Activated naive CD8-positive, alpha-beta T cell treated with anti-CD3 and anti-CD28 coated beads, Interleukin-2, amount 10 ng/mL, durations not matched to agents 7 days and 5 days (primary cell): ENCODE measurements at regions not wholly inside any gene's neighbourhood (a gene's known extent, or its start where the extent isn't known, plus 50 kb on each side); places are given as distances from the start of the nearest gene placed in this dataset.

ENCODE experiments used
- ATAC-seq: fragments of 150-1000 bp; cut with Tn5 transposase; one replicate; pipeline ENCODE4 v1.10.0; 2021; ENCODE audit warnings: low read depth, moderate library complexity
- POLR2A ChIA-PET: fragments of 350-600 bp; sonication (Branson Sonifier 250); formaldehyde crosslinking; loops from one replicate; lab custom pipeline; 2021; ENCODE audit warnings: antibody characterized with exemption; lab: Charles Lee
- DNase-seq: peaks from one replicate; pipeline ENCODE4 v3.0.0; 2021
- H3K27ac Mint-ChIP-seq: one replicate; pipeline ENCODE4 v1.8.0; 2022; ENCODE audit warnings: mild to moderate bottlenecking, mixed read lengths
- H3K27me3 Mint-ChIP-seq: one replicate; pipeline ENCODE4 v1.8.0; 2022; ENCODE audit warnings: mild to moderate bottlenecking, moderate library complexity, mixed read lengths
- H3K36me3 Mint-ChIP-seq: one replicate; pipeline ENCODE4 v1.8.0; 2021; ENCODE audit warnings: mild to moderate bottlenecking, mixed read lengths
- H3K4me1 Mint-ChIP-seq: one replicate; pipeline ENCODE4 v1.8.0; 2021; ENCODE audit warnings: mixed read lengths
- H3K4me3 Mint-ChIP-seq: one replicate; pipeline ENCODE4 v1.8.0; 2022; ENCODE audit warnings: mild to moderate bottlenecking, moderate library complexity, mixed read lengths
- H3K9me3 Mint-ChIP-seq: one replicate; pipeline ENCODE4 v1.8.0; 2021; ENCODE audit warnings: mixed read lengths

DNA sequence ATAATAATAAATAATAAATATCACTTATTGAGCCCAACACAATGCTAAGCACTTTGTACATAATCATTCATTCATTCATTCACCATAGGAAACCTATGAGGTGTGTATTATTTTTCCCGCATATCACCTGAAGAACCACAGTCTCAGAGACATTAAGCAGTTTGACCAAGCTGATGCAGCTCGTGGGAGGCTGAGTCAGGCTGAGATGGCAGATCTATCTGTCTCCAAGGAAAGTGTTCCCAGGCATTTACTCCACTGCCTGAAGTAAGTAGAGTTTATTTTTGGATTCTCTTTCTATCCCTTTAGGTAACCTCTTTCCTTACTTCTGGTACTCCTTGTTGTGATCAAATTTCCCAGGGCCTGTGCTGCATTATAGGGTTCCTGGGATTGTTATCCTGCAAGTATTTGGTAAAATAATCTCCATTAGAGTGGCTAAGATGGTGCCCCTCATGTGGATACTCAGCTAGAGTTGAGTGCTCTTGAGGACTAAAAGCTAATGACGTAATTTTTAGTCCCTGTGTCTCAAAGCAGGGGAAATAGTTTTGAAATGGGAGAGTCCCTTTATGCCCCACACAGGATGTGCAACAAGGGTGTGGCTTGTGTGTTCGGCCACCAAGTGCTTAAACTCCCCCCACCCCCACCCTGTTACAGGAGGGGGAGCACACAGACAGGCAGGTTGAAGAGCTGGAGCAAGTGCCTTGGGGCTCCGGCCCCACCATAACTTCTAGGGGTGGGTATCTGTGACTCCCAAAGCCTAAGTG lies 467.0 kb downstream of the STIM2 start:
- no peaks in the 10 kb centered on the region for H3K27me3 Mint-ChIP-seq
- no peak for DNase-seq
- no peak overlapping the region for H3K27ac Mint-ChIP-seq
- H3K36me3 Mint-ChIP-seq, result no peaks in the 10 kb centered on the region
- POLR2A ChIA-PET, result no interaction called here
- no peak overlapping the region for H3K4me3 Mint-ChIP-seq
- no peak for ATAC-seq
- no peaks in the 10 kb centered on the region for H3K9me3 Mint-ChIP-seq
- H3K4me1 Mint-ChIP-seq, result no peaks in the 10 kb centered on the region

- no peak for ATAC-seq
- Mint-ChIP-seq H3K4me3 (no peak overlapping the region), H3K9me3 (no peaks in the 10 kb centered on the region), H3K27ac (no peak overlapping the region), H3K4me1 (no peaks in the 10 kb centered on the region), H3K36me3 (no peaks in the 10 kb centered on the region), H3K27me3 (no peaks in the 10 kb centered on the region)
- DNase-seq, result no peak
- POLR2A ChIA-PET, result no interaction called here
These were observed 477.9 kb downstream of the STIM2 start for GRCh38 chr4:27338530-27338929.

GRCh38 chr4:27343411-27343810 lies 482.8 kb downstream of the STIM2 start:
- DNase-seq (no peak), ATAC-seq (no peak)
- Mint-ChIP-seq H3K36me3 (no peaks in the 10 kb centered on the region), H3K4me1 (no peaks in the 10 kb centered on the region), H3K27me3 (no peaks in the 10 kb centered on the region), H3K4me3 (no peak overlapping the region), H3K27ac (no peak overlapping the region), H3K9me3 (no peaks in the 10 kb centered on the region)
- POLR2A ChIA-PET, result no interaction called here

- no peak for ATAC-seq
- H3K4me1 Mint-ChIP-seq, result no peaks in the 10 kb centered on the region
- DNase-seq, result no peak
- POLR2A ChIA-PET, result no interaction called here
- no peak overlapping the region for H3K27ac Mint-ChIP-seq
- no peaks in the 10 kb centered on the region for H3K9me3 Mint-ChIP-seq
- H3K4me3 Mint-ChIP-seq, result no peak overlapping the region
- H3K36me3 Mint-ChIP-seq, result no peaks in the 10 kb centered on the region
- no peaks in the 10 kb centered on the region for H3K27me3 Mint-ChIP-seq
These were observed 489.5 kb downstream of the STIM2 start for GRCh38 chr4:27350161-27350560.

- Mint-ChIP-seq H3K27me3 (no peaks in the 10 kb centered on the region), H3K4me1 (no peaks in the 10 kb centered on the region), H3K9me3 (no peaks in the 10 kb centered on the region), H3K4me3 (no peak overlapping the region), H3K27ac (no peak overlapping the region), H3K36me3 (no peaks in the 10 kb centered on the region)
- DNase-seq (no peak), ATAC-seq (no peak)
- POLR2A ChIA-PET, result no interaction called here
These were observed 496.6 kb downstream of the STIM2 start for GRCh38 chr4:27357283-27357682.

DNA sequence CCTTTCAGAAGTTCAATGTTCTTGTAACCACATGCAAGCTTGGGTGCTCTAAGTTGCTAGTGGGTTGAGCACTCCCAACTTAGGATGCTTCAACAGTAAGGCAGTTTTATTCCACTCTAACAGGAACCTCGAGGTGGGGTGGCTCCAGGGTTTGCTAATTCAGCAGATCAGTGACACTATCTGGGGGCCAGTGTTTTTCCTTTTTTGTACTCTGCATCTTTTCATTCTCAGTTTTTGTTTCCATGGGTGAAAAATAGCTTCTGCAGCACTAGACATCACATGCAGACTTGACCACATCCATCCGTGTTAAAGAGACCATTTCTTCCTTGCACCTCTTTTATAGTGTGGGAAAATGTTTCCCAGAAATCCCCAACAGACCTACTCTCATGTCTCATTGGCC lies 497.6 kb downstream of the STIM2 start:
- DNase-seq (no peak), ATAC-seq (no peak)
- no peak overlapping the region for H3K27ac Mint-ChIP-seq
- no peaks in the 10 kb centered on the region for H3K9me3 Mint-ChIP-seq
- no peak overlapping the region for H3K4me3 Mint-ChIP-seq
- no peaks in the 10 kb centered on the region for H3K4me1 Mint-ChIP-seq
- POLR2A ChIA-PET, result no interaction called here
- no peaks in the 10 kb centered on the region for H3K36me3 Mint-ChIP-seq
- H3K27me3 Mint-ChIP-seq, result no peaks in the 10 kb centered on the region

DNA sequence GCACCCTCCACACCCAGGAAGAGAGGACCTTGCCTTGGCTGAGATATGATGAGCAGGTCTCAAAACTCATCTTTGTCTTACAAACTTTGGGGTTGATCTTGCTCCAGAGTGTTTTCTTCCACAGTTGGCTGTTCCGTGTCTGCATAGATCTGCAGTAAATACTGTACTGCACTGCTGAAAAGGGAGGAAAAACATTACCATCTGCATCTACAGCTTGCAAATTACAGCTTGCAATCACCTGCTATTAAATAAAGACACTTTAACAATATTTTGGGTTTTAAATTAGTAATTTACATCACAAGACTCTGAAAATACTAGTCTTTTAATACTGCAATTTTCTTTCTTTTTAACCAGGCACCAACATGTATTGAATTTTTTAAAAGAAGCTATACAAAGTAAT lies 499.5 kb downstream of the STIM2 start:
- H3K9me3 Mint-ChIP-seq, result no peaks in the 10 kb centered on the region
- DNase-seq (no peak), ATAC-seq (no peak)
- no peak overlapping the region for H3K27ac Mint-ChIP-seq
- POLR2A ChIA-PET, result no interaction called here
- H3K36me3 Mint-ChIP-seq, result no peaks in the 10 kb centered on the region
- H3K4me1 Mint-ChIP-seq, result no peaks in the 10 kb centered on the region
- H3K27me3 Mint-ChIP-seq, result no peaks in the 10 kb centered on the region
- H3K4me3 Mint-ChIP-seq, result no peak overlapping the region

DNA sequence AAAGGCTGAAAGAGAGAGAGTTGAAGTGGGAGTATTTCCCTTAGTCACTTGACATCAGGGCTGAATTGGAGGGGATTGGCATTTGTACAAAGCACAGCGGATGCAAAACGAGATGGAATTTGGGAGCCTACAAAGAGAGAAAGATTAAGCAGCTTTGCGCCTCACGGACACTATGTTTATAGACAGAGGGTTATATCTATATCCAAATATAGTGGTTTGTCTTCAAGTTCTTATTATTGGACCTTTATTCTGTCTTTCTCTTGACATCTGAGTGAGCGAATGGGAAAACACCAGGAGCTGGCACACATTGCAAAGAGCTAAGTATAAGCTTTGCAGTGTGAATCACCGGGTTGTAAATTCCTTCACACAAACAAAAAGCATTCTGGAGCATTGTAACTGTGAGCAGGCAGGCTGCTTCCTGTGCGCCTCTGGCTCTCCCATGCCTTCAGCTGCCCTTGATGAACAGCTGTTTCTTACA lies 500.2 kb downstream of the STIM2 start:
- H3K4me1 Mint-ChIP-seq, result no peaks in the 10 kb centered on the region
- no peak for DNase-seq
- ATAC-seq, result no peak
- no peaks in the 10 kb centered on the region for H3K36me3 Mint-ChIP-seq
- no peak overlapping the region for H3K4me3 Mint-ChIP-seq
- no peaks in the 10 kb centered on the region for H3K27me3 Mint-ChIP-seq
- H3K9me3 Mint-ChIP-seq, result no peaks in the 10 kb centered on the region
- H3K27ac Mint-ChIP-seq, result no peak overlapping the region
- POLR2A ChIA-PET, result no interaction called here

DNA sequence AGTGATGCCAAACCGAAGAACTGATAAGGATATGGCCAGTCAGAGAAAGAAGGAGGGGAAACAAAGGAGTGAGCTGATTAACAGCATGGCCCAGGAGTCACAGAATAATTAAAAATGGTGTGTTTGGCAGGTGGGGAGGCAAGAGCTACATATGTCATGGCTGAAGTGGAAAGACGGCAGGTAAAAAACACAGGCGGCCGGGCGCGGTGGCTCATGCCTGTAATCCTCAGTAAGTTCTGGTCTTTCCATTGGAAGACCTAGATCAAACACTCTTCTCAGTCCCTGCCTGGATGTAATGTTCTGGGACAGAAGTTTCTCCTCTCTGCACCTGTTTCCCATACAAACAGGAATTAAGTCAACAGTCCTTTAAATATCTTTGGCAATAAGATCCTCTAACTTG lies 503.9 kb downstream of the STIM2 start:
- Mint-ChIP-seq H3K36me3 (no peaks in the 10 kb centered on the region), H3K27me3 (no peaks in the 10 kb centered on the region), H3K4me1 (no peaks in the 10 kb centered on the region), H3K27ac (no peak overlapping the region), H3K9me3 (no peaks in the 10 kb centered on the region), H3K4me3 (no peak overlapping the region)
- POLR2A ChIA-PET, result no interaction called here
- ATAC-seq (no peak), DNase-seq (no peak)

DNA sequence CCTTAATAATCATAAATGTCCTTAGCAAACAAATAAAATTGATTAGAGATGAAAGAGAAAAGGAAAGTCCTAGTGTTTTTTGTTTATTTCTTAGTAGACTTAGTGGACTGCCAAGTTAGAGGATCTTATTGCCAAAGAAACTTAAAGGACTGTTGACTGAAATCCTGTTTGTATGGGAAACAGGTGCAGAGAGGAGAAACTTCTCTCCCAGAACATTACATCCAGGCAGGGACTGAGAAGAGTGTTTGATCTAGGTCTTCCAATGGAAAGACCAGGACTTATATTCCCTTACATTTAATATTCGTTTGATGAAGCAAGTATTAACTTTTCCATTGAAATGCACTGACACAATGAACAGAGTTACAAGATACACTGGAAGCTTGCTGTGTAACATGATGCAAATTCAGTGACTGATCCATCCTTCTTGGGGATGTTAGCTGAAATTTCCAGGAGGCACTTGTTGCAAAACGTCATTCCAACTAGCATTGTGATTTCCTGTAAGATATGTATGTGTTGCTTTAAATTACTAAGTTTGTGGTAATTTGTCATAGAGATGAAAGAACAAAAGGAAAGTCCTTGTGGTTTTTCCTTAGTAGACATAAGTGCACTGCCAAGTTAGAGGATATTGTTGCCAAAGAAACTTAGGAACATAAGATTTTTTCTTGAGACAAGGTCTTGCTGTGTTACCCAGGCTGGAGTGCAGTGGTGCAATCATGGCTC lies 505.6 kb downstream of the STIM2 start:
- no peaks in the 10 kb centered on the region for H3K9me3 Mint-ChIP-seq
- no peak overlapping the region for H3K27ac Mint-ChIP-seq
- H3K4me1 Mint-ChIP-seq, result no peaks in the 10 kb centered on the region
- POLR2A ChIA-PET, result no interaction called here
- no peak overlapping the region for H3K4me3 Mint-ChIP-seq
- ATAC-seq, result no peak
- no peaks in the 10 kb centered on the region for H3K36me3 Mint-ChIP-seq
- H3K27me3 Mint-ChIP-seq, result no peaks in the 10 kb centered on the region
- DNase-seq, result no peak

DNA sequence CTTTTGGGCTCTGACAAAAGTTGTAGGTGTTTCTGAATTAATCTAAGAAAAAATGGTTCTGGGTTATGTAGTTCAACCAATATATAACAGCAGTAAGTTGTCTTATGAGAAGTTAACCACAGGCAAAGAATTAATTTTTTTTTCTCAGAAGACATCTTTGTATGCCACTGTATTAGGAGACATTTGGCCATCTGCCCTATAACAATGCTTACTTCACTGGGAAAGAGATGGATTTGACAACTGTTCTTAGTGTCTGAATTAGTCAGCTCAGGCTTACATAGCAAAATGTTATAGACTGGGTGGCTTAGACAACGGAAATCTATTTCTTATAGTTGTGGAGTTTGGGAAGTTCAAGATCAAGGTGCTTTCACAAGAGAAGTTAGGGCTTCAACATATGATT lies 508.1 kb downstream of the STIM2 start:
- POLR2A ChIA-PET, result no interaction called here
- no peaks in the 10 kb centered on the region for H3K27me3 Mint-ChIP-seq
- no peak overlapping the region for H3K27ac Mint-ChIP-seq
- no peak for DNase-seq
- no peak for ATAC-seq
- H3K4me3 Mint-ChIP-seq, result no peak overlapping the region
- no peaks in the 10 kb centered on the region for H3K9me3 Mint-ChIP-seq
- H3K4me1 Mint-ChIP-seq, result no peaks in the 10 kb centered on the region
- H3K36me3 Mint-ChIP-seq, result no peaks in the 10 kb centered on the region

- Mint-ChIP-seq H3K9me3 (peaks cover 6% of the 10 kb centered on the region), H3K4me1 (no peaks in the 10 kb centered on the region), H3K27ac (no peak overlapping the region), H3K27me3 (no peaks in the 10 kb centered on the region), H3K4me3 (no peak overlapping the region), H3K36me3 (no peaks in the 10 kb centered on the region)
- DNase-seq (no peak), ATAC-seq (no peak)
- POLR2A ChIA-PET, result no interaction called here
These were observed 521.2 kb downstream of the STIM2 start for GRCh38 chr4:27381815-27382214.

- Mint-ChIP-seq H3K27ac (no peak overlapping the region), H3K36me3 (no peaks in the 10 kb centered on the region), H3K9me3 (peaks cover 3% of the 10 kb centered on the region), H3K4me1 (no peaks in the 10 kb centered on the region), H3K4me3 (no peak overlapping the region), H3K27me3 (no peaks in the 10 kb centered on the region)
- no peak for DNase-seq
- POLR2A ChIA-PET, result no interaction called here
- ATAC-seq, result no peak
These were observed 527.1 kb downstream of the STIM2 start for GRCh38 chr4:27387711-27388110.

DNA sequence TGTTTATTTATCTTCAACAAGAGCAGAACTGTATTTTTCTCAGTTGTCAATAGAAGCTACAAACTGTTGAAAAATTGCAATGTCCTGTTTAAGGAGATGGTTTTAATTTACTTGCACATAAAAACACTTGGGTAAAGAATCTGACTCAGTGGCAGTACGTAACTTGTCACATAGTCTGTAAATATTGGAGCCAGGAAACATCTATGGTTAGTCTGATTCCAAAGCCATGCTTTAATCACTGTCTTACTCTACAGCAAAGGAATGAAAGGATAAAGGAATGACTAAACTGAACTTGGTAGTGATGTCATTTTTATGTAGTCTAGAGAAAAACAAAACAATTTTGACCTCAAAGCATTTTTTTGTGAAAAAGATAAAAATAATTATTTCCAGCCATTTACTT lies 537.2 kb downstream of the STIM2 start:
- no peak overlapping the region for H3K4me3 Mint-ChIP-seq
- ATAC-seq, result no peak
- H3K4me1 Mint-ChIP-seq, result no peaks in the 10 kb centered on the region
- H3K27ac Mint-ChIP-seq, result no peak overlapping the region
- peaks cover 1% of the 10 kb centered on the region for H3K9me3 Mint-ChIP-seq
- POLR2A ChIA-PET, result no interaction called here
- DNase-seq, result no peak
- H3K36me3 Mint-ChIP-seq, result no peaks in the 10 kb centered on the region
- no peaks in the 10 kb centered on the region for H3K27me3 Mint-ChIP-seq
